ENCODE measurements at regions not wholly inside any gene's neighbourhood (a gene's known extent, or its start where the extent isn't known, plus 50 kb on each side); places are given as distances from the start of the nearest gene placed in this dataset.

- Histone ChIP-seq H3K27me3 (replicated peaks; ENCODE audit: control insufficient read depth, insufficient read depth, low read length) (peaks cover 4% of the 10 kb centered on the region; the same call in 1 of the 2 replicates), H3K36me3 (ENCODE audit: control insufficient read depth, insufficient read depth, low read length) (no peaks in the 10 kb centered on the region), H3K4me3 (replicated peaks; ENCODE audit: low read depth, low read length) (no peak overlapping the region)
- no peak for DNase-seq (ENCODE audit: extremely low read depth, insufficient read length)
- no peak for TF ChIP-seq CTCF (IDR thresholded peaks at IDR 0.05; ENCODE audit: insufficient read depth, low read length, poor library complexity, severe bottlenecking)
Measured at GRCh38 chr11:69986830-69987229, 91.3 kb upstream of the ANO1 start.

- no peaks in the 10 kb centered on the region for H3K36me3 ChIP-seq (ENCODE audit: control insufficient read depth, insufficient read depth, low read length)
- TF ChIP-seq CTCF (IDR thresholded peaks at IDR 0.05; ENCODE audit: insufficient read depth, low read length, poor library complexity, severe bottlenecking): no peak
- no peaks in the 10 kb centered on the region; the same call in 1 of the 2 replicates for H3K27me3 ChIP-seq (replicated peaks; ENCODE audit: control insufficient read depth, insufficient read depth, low read length)
- H3K4me3 ChIP-seq (replicated peaks; ENCODE audit: low read depth, low read length): no peak overlapping the region
- DNase-seq (ENCODE audit: extremely low read depth, insufficient read length): no peak
Measured at GRCh38 chr11:69992026-69992425, 86.1 kb upstream of the ANO1 start.

DNA sequence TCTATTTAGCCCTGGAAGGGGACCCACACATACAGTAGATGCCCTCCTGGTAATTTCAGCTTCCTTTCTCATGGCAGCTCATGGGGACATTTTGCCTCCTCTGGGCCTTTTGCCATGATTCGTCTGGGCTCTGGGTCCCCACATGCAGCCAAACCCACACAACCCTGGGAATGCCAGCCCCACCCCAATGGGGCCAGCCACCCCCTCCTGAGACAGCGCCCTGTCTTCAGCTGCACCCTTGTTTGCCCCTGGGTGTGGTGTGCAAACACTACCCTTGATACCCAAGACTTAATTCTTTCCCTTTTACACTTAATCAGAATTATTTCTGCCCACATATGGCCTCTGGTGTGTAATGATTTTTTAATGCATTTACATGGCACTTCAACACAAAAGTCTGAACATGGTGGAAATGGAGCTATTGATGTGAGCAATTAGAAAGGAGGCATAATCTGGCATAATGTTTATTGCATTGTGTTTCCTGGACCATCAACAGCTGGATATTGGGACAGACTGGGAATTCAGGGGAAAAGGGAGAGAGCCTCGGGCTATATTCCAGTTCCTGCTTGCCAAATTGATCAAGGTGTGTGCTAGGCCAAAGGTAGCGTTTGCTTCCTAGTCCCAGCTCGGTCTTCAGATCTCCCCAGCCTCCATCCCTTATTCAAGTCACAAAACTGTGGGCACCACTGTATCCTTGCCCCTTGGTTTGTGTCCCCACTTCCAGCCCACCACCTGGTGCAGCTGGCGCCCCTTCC lies 85.0 kb upstream of the ANO1 start:
- TF ChIP-seq CTCF (IDR thresholded peaks at IDR 0.05; ENCODE audit: insufficient read depth, low read length, poor library complexity, severe bottlenecking): no peak
- H3K36me3 ChIP-seq (ENCODE audit: control insufficient read depth, insufficient read depth, low read length): no peaks in the 10 kb centered on the region
- DNase-seq (ENCODE audit: extremely low read depth, insufficient read length): no peak
- H3K27me3 ChIP-seq (replicated peaks; ENCODE audit: control insufficient read depth, insufficient read depth, low read length): no peaks in the 10 kb centered on the region; the same call in 1 of the 2 replicates
- H3K4me3 ChIP-seq (replicated peaks; ENCODE audit: low read depth, low read length): no peak overlapping the region

DNA sequence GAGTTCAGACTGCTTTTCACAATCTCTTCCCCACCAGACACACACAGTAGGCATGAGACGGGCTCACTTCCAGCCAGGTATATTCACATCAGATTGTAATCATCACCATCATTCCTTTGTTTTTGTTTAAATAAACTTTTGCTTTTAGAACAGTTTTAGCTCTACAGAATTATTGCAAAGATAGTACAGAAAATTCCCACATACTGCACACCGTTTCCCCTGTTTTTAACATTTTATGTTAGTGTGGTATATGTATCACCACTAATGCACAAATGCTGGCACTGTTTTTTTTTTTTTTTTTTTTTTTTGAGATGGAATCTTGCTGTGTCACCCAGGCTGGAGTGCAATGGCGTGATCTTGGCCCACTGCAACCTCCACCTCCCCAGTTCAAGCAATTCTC lies 83.3 kb upstream of the ANO1 start:
- Histone ChIP-seq H3K36me3 (ENCODE audit: control insufficient read depth, insufficient read depth, low read length) (no peaks in the 10 kb centered on the region), H3K27me3 (replicated peaks; ENCODE audit: control insufficient read depth, insufficient read depth, low read length) (no peaks in the 10 kb centered on the region), H3K4me3 (replicated peaks; ENCODE audit: low read depth, low read length) (no peak overlapping the region)
- TF ChIP-seq CTCF (IDR thresholded peaks at IDR 0.05; ENCODE audit: insufficient read depth, low read length, poor library complexity, severe bottlenecking): no peak
- DNase-seq (ENCODE audit: extremely low read depth, insufficient read length): no peak

GRCh38 chr11:69995697-69996096 lies 82.4 kb upstream of the ANO1 start:
- H3K4me3 ChIP-seq (replicated peaks; ENCODE audit: low read depth, low read length): no peak overlapping the region
- H3K36me3 ChIP-seq (ENCODE audit: control insufficient read depth, insufficient read depth, low read length): no peaks in the 10 kb centered on the region
- TF ChIP-seq CTCF (IDR thresholded peaks at IDR 0.05; ENCODE audit: insufficient read depth, low read length, poor library complexity, severe bottlenecking): no peak
- H3K27me3 ChIP-seq (replicated peaks; ENCODE audit: control insufficient read depth, insufficient read depth, low read length): no peaks in the 10 kb centered on the region
- no peak for DNase-seq (ENCODE audit: extremely low read depth, insufficient read length)
